HepG2 (cell line): ENCODE measurements at regions not wholly inside any gene's neighbourhood (a gene's known extent, or its start where the extent isn't known, plus 50 kb on each side); places are given as distances from the start of the nearest gene placed in this dataset.

Experiments used
- DRAP1 ChIP-seq: IDR thresholded peaks from 2 replicates; pipeline ENCODE4 v1.6.1; 2016; ENCODE audit warnings: missing genetic modification reagents, missing compliant biosample characterization
- ELF3 ChIP-seq: IDR thresholded peaks from 2 replicates; pipeline ENCODE4 v1.6.1; 2016; ENCODE audit warnings: missing genetic modification reagents, missing compliant biosample characterization
- FOXA1 ChIP-seq, 2 experiments: fragments of 450-650 bp in 1 of 2; sonication (generic) in 1 of 2; formaldehyde crosslinking in 1 of 2; IDR thresholded peaks; 2 replicates each; pipeline versions ENCODE4 v1.4.0 to v1.6.1; 2016 to 2020; ENCODE audit warnings: missing genetic modification reagents in 1 of 2
- GLMP ChIP-seq: sonication (generic); formaldehyde crosslinking; IDR thresholded peaks from 2 replicates; pipeline ENCODE4 v1.9.0; 2021; ENCODE audit warnings: missing genetic modification reagents, mild to moderate bottlenecking, borderline replicate concordance
- HES4 ChIP-seq: sonication (generic); formaldehyde crosslinking; IDR thresholded peaks from 2 replicates; pipeline ENCODE4 v1.9.0; 2021; ENCODE audit warnings: mild to moderate bottlenecking, missing genetic modification reagents, borderline replicate concordance
- IRF1 ChIP-seq: sonication (generic); formaldehyde crosslinking; IDR thresholded peaks from 2 replicates; pipeline ENCODE4 v1.4.0; 2020; ENCODE audit warnings: low read depth, mild to moderate bottlenecking, missing genetic modification reagents
- MAX ChIP-seq: IDR thresholded peaks from 2 replicates; pipeline ENCODE4 v1.6.1; 2012; ENCODE audit warnings: inconsistent platforms
- NR1H2 ChIP-seq: sonication (generic); formaldehyde crosslinking; IDR thresholded peaks from 2 replicates; pipeline ENCODE4 v1.8.1; 2022; ENCODE audit warnings: low read depth, missing genetic modification reagents, borderline replicate concordance
- NR2F1 ChIP-seq, 2 experiments: fragments of 450-650 bp in 1 of 2; formaldehyde crosslinking in 1 of 2; IDR thresholded peaks; 2 replicates each; pipeline versions ENCODE4 v1.5.0 to v1.6.1; 2016 to 2020; ENCODE audit warnings: mild to moderate bottlenecking in 1 of 2, missing compliant biosample characterization in 1 of 2, missing genetic modification reagents in 1 of 2, moderate library complexity in 1 of 2
- SMAD9 ChIP-seq: sonication (generic); formaldehyde crosslinking; IDR thresholded peaks from 2 replicates; pipeline ENCODE4 v1.5.1; 2020; ENCODE audit warnings: mild to moderate bottlenecking, missing genetic modification reagents
- TAF1 ChIP-seq: sonication (generic); formaldehyde crosslinking; IDR thresholded peaks from 2 replicates; pipeline ENCODE4 v1.4.0; 2020; ENCODE audit warnings: missing genetic modification reagents
- TFAP4 ChIP-seq: sonication (generic); IDR thresholded peaks from 2 replicates; pipeline ENCODE4 v1.6.1; 2016; ENCODE audit warnings: low read depth, borderline replicate concordance
- YEATS2 ChIP-seq: sonication (generic); formaldehyde crosslinking; IDR thresholded peaks from 2 replicates; pipeline ENCODE4 v1.4.0; 2020; ENCODE audit warnings: missing genetic modification reagents, borderline replicate concordance
- ZBTB21 ChIP-seq: sonication (generic); formaldehyde crosslinking; IDR thresholded peaks from 2 replicates; pipeline ENCODE4 v1.4.0; 2020; ENCODE audit warnings: missing genetic modification reagents
- ZNF644 ChIP-seq: IDR thresholded peaks from 2 replicates; pipeline ENCODE4 v1.6.1; 2016; ENCODE audit warnings: low read depth
- TF ChIP-seq, protein P1 (sequence below): sonication (generic); formaldehyde crosslinking; IDR thresholded peaks from 2 replicates; pipeline ENCODE4 v1.4.0; 2020; ENCODE audit warnings: mild to moderate bottlenecking, missing genetic modification reagents
- TF ChIP-seq, protein P2 (sequence below): sonication (generic); formaldehyde crosslinking; IDR thresholded peaks from 2 replicates; pipeline ENCODE4 v1.4.0; 2020; ENCODE audit warnings: low read depth, missing genetic modification reagents

GRCh38 chr2:109690822-109691541 lies 76.8 kb downstream of the SOWAHC start (continued):
- TF ChIP-seq GLMP (CRISPR knock-in tag) (no peak), IRF1 (no peak), TAF1 (CRISPR knock-in tag) (peak; percentile 44; the same call in 1 of the 2 replicates), YEATS2 (CRISPR knock-in tag) (peak; percentile 72), DRAP1 (CRISPR knock-in tag) (peak; percentile 87), ZNF644 (CRISPR knock-in tag) (peak; percentile 72; the same call in 1 of the 2 replicates), TFAP4 (peak; percentile 72), NR2F1 (CRISPR knock-in tag; IDR thresholded peaks at IDR 0.05) (peak in 1 of 2 experiments; percentile 11; a peak in 1 of 4 replicates), FOXA1 (IDR thresholded peaks at IDR 0.05) (0 out of 2 replicates have a peak, but pooled peaks have one; percentile 18), FOXA1 (CRISPR knock-in tag; IDR thresholded peaks at IDR 0.05) (peak; percentile 60; the same call in 1 of the 2 replicates), ELF3 (CRISPR knock-in tag) (peak; percentile 72; the same call in 1 of the 2 replicates), NR1H2 (no peak), MAX (peak; percentile 64), SMAD9 (CRISPR knock-in tag) (peak; percentile 60; the same call in 1 of the 2 replicates), ZBTB21 (CRISPR knock-in tag) (0 out of 2 replicates have a peak, but pooled peaks have one; percentile 14), HES4 (CRISPR knock-in tag) (0 out of 2 replicates have a peak, but pooled peaks have one; percentile 29)
- TF ChIP-seq, protein P1, sequence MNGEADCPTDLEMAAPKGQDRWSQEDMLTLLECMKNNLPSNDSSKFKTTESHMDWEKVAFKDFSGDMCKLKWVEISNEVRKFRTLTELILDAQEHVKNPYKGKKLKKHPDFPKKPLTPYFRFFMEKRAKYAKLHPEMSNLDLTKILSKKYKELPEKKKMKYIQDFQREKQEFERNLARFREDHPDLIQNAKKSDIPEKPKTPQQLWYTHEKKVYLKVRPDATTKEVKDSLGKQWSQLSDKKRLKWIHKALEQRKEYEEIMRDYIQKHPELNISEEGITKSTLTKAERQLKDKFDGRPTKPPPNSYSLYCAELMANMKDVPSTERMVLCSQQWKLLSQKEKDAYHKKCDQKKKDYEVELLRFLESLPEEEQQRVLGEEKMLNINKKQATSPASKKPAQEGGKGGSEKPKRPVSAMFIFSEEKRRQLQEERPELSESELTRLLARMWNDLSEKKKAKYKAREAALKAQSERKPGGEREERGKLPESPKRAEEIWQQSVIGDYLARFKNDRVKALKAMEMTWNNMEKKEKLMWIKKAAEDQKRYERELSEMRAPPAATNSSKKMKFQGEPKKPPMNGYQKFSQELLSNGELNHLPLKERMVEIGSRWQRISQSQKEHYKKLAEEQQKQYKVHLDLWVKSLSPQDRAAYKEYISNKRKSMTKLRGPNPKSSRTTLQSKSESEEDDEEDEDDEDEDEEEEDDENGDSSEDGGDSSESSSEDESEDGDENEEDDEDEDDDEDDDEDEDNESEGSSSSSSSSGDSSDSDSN (CRISPR knock-in tag) = peak; percentile 64
- TF ChIP-seq, protein P2, sequence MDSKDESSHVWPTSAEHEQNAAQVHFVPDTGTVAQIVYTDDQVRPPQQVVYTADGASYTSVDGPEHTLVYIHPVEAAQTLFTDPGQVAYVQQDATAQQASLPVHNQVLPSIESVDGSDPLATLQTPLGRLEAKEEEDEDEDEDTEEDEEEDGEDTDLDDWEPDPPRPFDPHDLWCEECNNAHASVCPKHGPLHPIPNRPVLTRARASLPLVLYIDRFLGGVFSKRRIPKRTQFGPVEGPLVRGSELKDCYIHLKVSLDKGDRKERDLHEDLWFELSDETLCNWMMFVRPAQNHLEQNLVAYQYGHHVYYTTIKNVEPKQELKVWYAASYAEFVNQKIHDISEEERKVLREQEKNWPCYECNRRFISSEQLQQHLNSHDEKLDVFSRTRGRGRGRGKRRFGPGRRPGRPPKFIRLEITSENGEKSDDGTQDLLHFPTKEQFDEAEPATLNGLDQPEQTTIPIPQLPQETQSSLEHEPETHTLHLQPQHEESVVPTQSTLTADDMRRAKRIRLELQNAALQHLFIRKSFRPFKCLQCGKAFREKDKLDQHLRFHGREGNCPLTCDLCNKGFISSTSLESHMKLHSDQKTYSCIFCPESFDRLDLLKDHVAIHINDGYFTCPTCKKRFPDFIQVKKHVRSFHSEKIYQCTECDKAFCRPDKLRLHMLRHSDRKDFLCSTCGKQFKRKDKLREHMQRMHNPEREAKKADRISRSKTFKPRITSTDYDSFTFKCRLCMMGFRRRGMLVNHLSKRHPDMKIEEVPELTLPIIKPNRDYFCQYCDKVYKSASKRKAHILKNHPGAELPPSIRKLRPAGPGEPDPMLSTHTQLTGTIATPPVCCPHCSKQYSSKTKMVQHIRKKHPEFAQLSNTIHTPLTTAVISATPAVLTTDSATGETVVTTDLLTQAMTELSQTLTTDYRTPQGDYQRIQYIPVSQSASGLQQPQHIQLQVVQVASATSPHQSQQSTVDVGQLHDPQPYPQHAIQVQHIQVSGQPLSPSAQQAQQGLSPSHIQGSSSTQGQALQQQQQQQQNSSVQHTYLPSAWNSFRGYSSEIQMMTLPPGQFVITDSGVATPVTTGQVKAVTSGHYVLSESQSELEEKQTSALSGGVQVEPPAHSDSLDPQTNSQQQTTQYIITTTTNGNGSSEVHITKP (CRISPR knock-in tag) = 0 out of 2 replicates have a peak, but pooled peaks have one; percentile 47
